SK-N-SH (cell line): ENCODE measurements at regions not wholly inside any gene's neighbourhood (a gene's known extent, or its start where the extent isn't known, plus 50 kb on each side); places are given as distances from the start of the nearest gene placed in this dataset.

ENCODE experiments used
- CTCF ChIP-seq: fragments of 200-600 bp; sonication (generic); IDR thresholded peaks from 2 replicates; pipeline ENCODE4 v1.6.1; 2017; ENCODE audit warnings: antibody characterized with exemption, mild to moderate bottlenecking, moderate library complexity
- FOXM1 ChIP-seq: IDR thresholded peaks from 2 replicates; pipeline ENCODE4 v1.4.0; 2012; ENCODE audit warnings: low read depth, mild to moderate bottlenecking
- NFIC ChIP-seq: IDR thresholded peaks from 2 replicates; pipeline ENCODE4 v1.4.0; 2012; ENCODE audit warnings: borderline replicate concordance
- RAD21 ChIP-seq: IDR thresholded peaks from 2 replicates; pipeline ENCODE4 v1.6.1; 2012; ENCODE audit warnings: mild to moderate bottlenecking, low read length

DNA sequence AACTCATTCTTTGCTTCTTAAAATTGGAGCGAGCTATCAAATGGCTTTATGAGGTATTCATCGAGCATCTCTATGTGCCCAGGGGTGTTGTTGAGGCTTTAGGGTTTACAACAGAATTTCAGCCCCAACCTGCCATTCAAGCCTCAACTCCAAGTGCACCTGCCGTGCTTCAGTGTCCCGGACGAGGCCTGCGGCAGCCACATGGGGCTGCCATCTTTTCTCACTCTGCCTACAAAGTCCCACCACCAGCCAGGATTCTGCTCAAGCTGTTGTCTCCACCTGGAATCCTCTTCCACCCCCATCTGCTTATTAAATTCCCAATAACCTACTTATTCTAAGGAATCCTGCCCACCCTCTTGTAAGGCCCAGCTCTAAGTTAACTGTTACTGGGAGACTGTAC, 242.4 kb downstream of the OPA1 start:
- TF ChIP-seq FOXM1 (no peak), CTCF (no peak), NFIC (no peak), RAD21 (no peak)
